ENCODE measurements at regions not wholly inside any gene's neighbourhood (a gene's known extent, or its start where the extent isn't known, plus 50 kb on each side); places are given as distances from the start of the nearest gene placed in this dataset.

- TF ChIP-seq CTCF (conservative IDR thresholded peaks at IDR 0.05; ENCODE audit: low read depth, low read length) (no peak), EZH2 (IDR thresholded peaks at IDR 0.05; ENCODE audit: borderline replicate concordance, low read depth, low read length, poor library complexity, severe bottlenecking) (no peak)
Measured at GRCh38 chr18:73147590-73147989, 279.8 kb upstream of the NETO1 start.

Data from A673 (cell line).